CD4-positive, alpha-beta T cell (primary cell): ENCODE measurements at regions not wholly inside any gene's neighbourhood (a gene's known extent, or its start where the extent isn't known, plus 50 kb on each side); places are given as distances from the start of the nearest gene placed in this dataset.

Experiments used
- ATAC-seq: fragments of 200-7000 bp; cut with Tn5 transposase; one replicate; pipeline ENCODE4 v1.10.0; 2022; ENCODE audit warnings: mild to moderate bottlenecking; ENCODE audit not compliant: poor library complexity
- CTCF ChIA-PET: fragments of 350-600 bp; sonication (Branson Sonifier 250); formaldehyde crosslinking; loops from one replicate; lab custom pipeline; 2021; ENCODE audit warnings: antibody characterized with exemption, inconsistent platforms; lab: Charles Lee
- POLR2A ChIA-PET: fragments of 350-600 bp; sonication (Branson Sonifier 250); formaldehyde crosslinking; loops from one replicate; lab custom pipeline; 2021; ENCODE audit warnings: antibody characterized with exemption, inconsistent platforms; lab: Charles Lee
- DNase-seq, 14 experiments: peaks; one replicate each; pipeline ENCODE4 v3.0.0-alpha.2; 2013 to 2020; ENCODE audit warnings: mixed read lengths in 2 of 14
- H3K27ac ChIP-seq, 2 donors: one replicate each; pipeline versions ENCODE4 v1.5.1 to v1.7.0; 2013; ENCODE audit warnings: low read length in 2 of 2, low read depth in 1 of 2, mild to moderate bottlenecking in 1 of 2
- H3K27me3 ChIP-seq, 2 experiments: 1 replicate in 1 of 2; 2 replicates in 1 of 2; pipeline versions ENCODE4 v1.6.1 to v1.7.0; 2013; ENCODE audit warnings: low read length in 2 of 2, control low read depth in 1 of 2, mild to moderate bottlenecking in 1 of 2, moderate library complexity in 1 of 2; ENCODE audit not compliant: insufficient read depth in 2 of 2, control insufficient read depth in 1 of 2
- H3K36me3 ChIP-seq: one replicate; pipeline ENCODE4 v1.6.1; 2013; ENCODE audit warnings: low read length, control low read depth; ENCODE audit not compliant: insufficient read depth
- H3K4me1 ChIP-seq: one replicate; pipeline ENCODE4 v1.6.1; 2013; ENCODE audit warnings: low read length, control low read depth; ENCODE audit not compliant: insufficient read depth
- H3K4me3 ChIP-seq: one replicate; pipeline ENCODE4 v1.5.1; 2013; ENCODE audit warnings: mild to moderate bottlenecking, low read length, moderate library complexity
- H3K9me3 ChIP-seq, 2 experiments: 1 replicate in 1 of 2; 2 replicates in 1 of 2; pipeline versions ENCODE4 v1.6.1 to v1.7.0; 2013; ENCODE audit warnings: low read length in 2 of 2, mild to moderate bottlenecking in 2 of 2, control low read depth in 1 of 2, moderate library complexity in 1 of 2; ENCODE audit not compliant: control insufficient read depth in 1 of 2, insufficient read depth in 1 of 2
- H3K27ac Mint-ChIP-seq: one replicate; pipeline ENCODE4 v1.8.0; 2020; ENCODE audit warnings: mixed read lengths
- H3K27me3 Mint-ChIP-seq: one replicate; pipeline ENCODE4 v1.8.0; 2021; ENCODE audit warnings: mixed read lengths
- H3K36me3 Mint-ChIP-seq: one replicate; pipeline ENCODE4 v1.8.0; 2021; ENCODE audit warnings: low read depth, mixed read lengths
- H3K4me1 Mint-ChIP-seq: one replicate; pipeline ENCODE4 v1.8.0; 2021; ENCODE audit warnings: low read depth, mixed read lengths
- H3K4me3 Mint-ChIP-seq: one replicate; pipeline ENCODE4 v1.8.0; 2020; ENCODE audit warnings: mild to moderate bottlenecking, mixed read lengths
- H3K9me3 Mint-ChIP-seq: one replicate; pipeline ENCODE4 v1.8.0; 2020; ENCODE audit warnings: mixed read lengths
- intact Hi-C, 2 experiments: fragments of 100-400 bp; cut with DNase I in 1 of 2; cut with micrococcal nuclease in 1 of 2; formaldehyde crosslinking; loops; one replicate each; pipeline versions ENCODE4 v1.15.1 to v1.9.0; 2023 to 2025; cut with DNase I, micrococcal nuclease
- TF ChIP-seq, protein P1 (sequence below): fragments of 200-600 bp; IDR thresholded peaks from one replicate; pipeline ENCODE4 v1.8.0; 2022; ENCODE audit warnings: antibody characterized with exemption, mild to moderate bottlenecking

- H3K27ac ChIP-seq, result no peak overlapping the region
- no peaks in the 10 kb centered on the region for H3K4me1 ChIP-seq
- no peak for ATAC-seq
- Mint-ChIP-seq H3K27me3 (no peaks in the 10 kb centered on the region), H3K4me3 (no peak overlapping the region), H3K36me3 (no peaks in the 10 kb centered on the region), H3K27ac (no peak overlapping the region), H3K4me1 (no peaks in the 10 kb centered on the region), H3K9me3 (peaks cover 3% of the 10 kb centered on the region)
- H3K4me3 ChIP-seq, result no peak overlapping the region
- peaks cover 0 to 21% of the 10 kb centered on the region in 2 experiments for H3K9me3 ChIP-seq
- CTCF ChIA-PET, result no interaction called here
- H3K36me3 ChIP-seq, result no peaks in the 10 kb centered on the region
- TF ChIP-seq, protein P1, sequence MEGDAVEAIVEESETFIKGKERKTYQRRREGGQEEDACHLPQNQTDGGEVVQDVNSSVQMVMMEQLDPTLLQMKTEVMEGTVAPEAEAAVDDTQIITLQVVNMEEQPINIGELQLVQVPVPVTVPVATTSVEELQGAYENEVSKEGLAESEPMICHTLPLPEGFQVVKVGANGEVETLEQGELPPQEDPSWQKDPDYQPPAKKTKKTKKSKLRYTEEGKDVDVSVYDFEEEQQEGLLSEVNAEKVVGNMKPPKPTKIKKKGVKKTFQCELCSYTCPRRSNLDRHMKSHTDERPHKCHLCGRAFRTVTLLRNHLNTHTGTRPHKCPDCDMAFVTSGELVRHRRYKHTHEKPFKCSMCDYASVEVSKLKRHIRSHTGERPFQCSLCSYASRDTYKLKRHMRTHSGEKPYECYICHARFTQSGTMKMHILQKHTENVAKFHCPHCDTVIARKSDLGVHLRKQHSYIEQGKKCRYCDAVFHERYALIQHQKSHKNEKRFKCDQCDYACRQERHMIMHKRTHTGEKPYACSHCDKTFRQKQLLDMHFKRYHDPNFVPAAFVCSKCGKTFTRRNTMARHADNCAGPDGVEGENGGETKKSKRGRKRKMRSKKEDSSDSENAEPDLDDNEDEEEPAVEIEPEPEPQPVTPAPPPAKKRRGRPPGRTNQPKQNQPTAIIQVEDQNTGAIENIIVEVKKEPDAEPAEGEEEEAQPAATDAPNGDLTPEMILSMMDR, result no peak
- no peak for DNase-seq
- POLR2A ChIA-PET, result no interaction called here
- H3K27me3 ChIP-seq, result no peaks in the 10 kb centered on the region
- intact Hi-C loops, result no loop called here
These were observed 128.3 kb upstream of the ARHGAP28 start for GRCh38 chr18:6601241-6601640.

GRCh38 chr18:6602365-6602764 lies 127.2 kb upstream of the ARHGAP28 start:
- CTCF ChIA-PET, result no interaction called here
- Histone ChIP-seq H3K36me3 (no peaks in the 10 kb centered on the region), H3K9me3 (peaks cover 0 to 21% of the 10 kb centered on the region in 2 experiments), H3K4me1 (no peaks in the 10 kb centered on the region), H3K27me3 (no peaks in the 10 kb centered on the region), H3K4me3 (no peak overlapping the region), H3K27ac (no peak overlapping the region)
- H3K4me3 Mint-ChIP-seq, result no peak overlapping the region
- no peaks in the 10 kb centered on the region for H3K36me3 Mint-ChIP-seq
- intact Hi-C loops, result no loop called here
- no peaks in the 10 kb centered on the region for H3K27me3 Mint-ChIP-seq
- TF ChIP-seq, protein P1, result no peak
- POLR2A ChIA-PET, result no interaction called here
- H3K9me3 Mint-ChIP-seq, result no peaks in the 10 kb centered on the region
- H3K4me1 Mint-ChIP-seq, result no peaks in the 10 kb centered on the region
- no peak overlapping the region for H3K27ac Mint-ChIP-seq
- DNase-seq, result no peak
- no peak for ATAC-seq

DNA sequence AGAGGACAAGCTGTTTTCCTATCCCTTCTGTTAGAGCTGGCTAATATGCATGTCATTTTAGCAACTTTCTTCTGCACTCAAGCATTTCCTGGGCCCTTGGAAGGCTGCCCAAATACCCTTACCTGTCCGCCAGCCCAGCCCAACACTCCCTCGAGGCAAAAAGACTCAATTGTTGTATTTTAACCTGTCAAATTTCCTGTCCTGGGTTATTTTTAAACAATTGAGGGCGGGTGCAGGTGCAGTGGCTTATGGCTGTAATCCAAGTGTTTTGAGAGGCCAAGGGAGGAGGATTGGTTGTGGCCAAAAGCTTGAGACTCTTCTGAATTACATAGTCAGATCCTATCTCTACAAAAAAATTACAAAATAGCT lies 125.0 kb upstream of the ARHGAP28 start:
- no peaks in the 10 kb centered on the region for H3K27me3 ChIP-seq
- ATAC-seq (no peak), DNase-seq (no peak)
- intact Hi-C loops, result no loop called here
- Mint-ChIP-seq H3K4me3 (no peak overlapping the region), H3K27me3 (no peaks in the 10 kb centered on the region), H3K9me3 (no peaks in the 10 kb centered on the region), H3K36me3 (no peaks in the 10 kb centered on the region), H3K27ac (no peak overlapping the region), H3K4me1 (no peaks in the 10 kb centered on the region)
- TF ChIP-seq, protein P1, result no peak
- CTCF ChIA-PET, result no interaction called here
- POLR2A ChIA-PET, result no interaction called here
- H3K4me3 ChIP-seq, result no peak overlapping the region
- H3K9me3 ChIP-seq, result peaks cover 0 to 20% of the 10 kb centered on the region in 2 experiments
- H3K36me3 ChIP-seq, result no peaks in the 10 kb centered on the region
- H3K27ac ChIP-seq, result no peak overlapping the region
- no peaks in the 10 kb centered on the region for H3K4me1 ChIP-seq
